Renal cortex interstitium (tissue), 11 donors: ENCODE measurements at regions not wholly inside any gene's neighbourhood (a gene's known extent, or its start where the extent isn't known, plus 50 kb on each side); places are given as distances from the start of the nearest gene placed in this dataset.
A peak's percentile ranks its signal among the peaks of the same experiment; 100 is the strongest.
"Not testable (repeated sequence)": the region's sequence is repeated elsewhere in the genome, so short reads cannot be mapped to it uniquely, and the experiment has no call there.

Source experiments
- DNase-seq, 11 donors: peaks; one replicate each; pipeline ENCODE4 v3.0.0-alpha.2; 2013; ENCODE audit warnings: low read depth in 9 of 11, low spot score in 4 of 11; ENCODE audit errors: extremely low read depth in 1 of 11

DNA sequence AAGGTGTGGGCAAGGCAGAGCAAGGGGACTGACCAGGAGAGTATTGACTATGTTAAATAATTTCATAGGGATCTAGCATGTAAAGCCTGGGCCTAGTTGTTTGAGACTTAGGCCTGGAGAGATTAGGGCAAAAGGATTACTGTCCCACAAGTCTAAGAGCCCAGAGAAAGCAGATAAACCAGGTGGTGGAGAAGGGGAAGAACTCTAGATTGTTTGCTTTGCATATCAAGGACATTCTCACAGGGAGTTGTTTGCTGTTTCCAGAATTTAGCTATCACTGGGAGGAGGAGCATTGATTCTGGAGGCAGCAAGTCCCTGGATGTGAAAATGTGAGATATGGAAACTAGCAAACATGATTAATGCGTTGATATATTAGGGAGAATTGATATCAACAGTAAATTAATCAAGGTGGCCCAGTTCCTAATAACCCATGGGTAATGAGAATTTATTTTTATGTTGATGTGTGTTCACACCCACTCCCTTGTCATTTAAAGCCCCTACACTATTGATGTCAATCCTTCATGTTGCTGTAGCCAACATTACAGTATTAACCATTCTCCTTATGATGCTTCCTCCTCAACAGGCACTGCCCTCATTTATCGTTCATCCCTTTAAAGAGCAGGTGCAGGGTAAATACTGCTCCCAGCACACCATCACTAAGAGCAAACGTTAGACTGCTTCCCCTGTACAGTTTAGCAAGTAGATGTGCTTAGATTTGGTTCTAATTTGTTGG is 1666.7 kb upstream of the FLRT2 start:
- DNase-seq, result no peak

GRCh38 chr14:83864106-83864505 is 1665.8 kb upstream of the FLRT2 start:
- no peak for DNase-seq

- DNase-seq, result no peak
Observed at GRCh38 chr14:83867566-83868225, 1662.2 kb upstream of the FLRT2 start.

DNA sequence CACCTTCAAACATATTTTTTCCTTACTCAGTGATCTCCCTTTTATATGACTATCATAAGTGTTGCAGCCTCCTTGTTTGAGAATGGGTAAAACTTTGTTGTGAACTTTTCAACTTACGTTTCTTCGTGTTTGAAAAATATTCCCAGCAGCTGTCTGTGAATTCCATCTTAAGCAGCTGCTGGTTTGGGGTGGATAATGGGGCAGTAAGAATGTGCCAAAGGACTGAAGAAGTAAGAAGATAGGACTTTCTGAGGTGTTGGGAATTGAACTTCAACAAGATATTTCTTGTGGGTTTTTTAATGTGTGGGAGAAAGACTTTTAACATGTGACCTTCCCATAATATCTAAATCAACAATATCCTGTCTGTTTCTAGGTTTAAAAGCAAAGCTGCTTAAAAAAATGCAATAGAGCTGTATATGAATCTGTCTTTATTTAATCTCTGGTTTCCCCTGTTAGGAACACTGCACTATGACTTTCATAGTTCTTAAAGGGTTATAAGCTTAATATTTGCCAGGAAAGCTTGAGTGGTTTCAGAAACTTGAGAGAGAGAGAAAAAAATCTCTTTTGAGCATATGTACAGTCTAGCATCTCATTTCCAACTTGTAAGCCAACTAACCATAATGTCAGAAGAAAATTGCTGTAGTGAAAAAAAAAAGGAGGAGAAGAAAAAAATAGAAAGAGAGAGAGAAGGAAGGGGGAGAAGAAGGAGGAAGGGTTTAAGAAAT is 1659.2 kb upstream of the FLRT2 start:
- no peak for DNase-seq

GRCh38 chr14:83873669-83874068 is 1656.3 kb upstream of the FLRT2 start:
- no peak for DNase-seq

GRCh38 chr14:83874662-83875061 is 1655.3 kb upstream of the FLRT2 start:
- DNase-seq, result no peak

GRCh38 chr14:83883732-83884131 is 1646.2 kb upstream of the FLRT2 start:
- no peak for DNase-seq

DNA sequence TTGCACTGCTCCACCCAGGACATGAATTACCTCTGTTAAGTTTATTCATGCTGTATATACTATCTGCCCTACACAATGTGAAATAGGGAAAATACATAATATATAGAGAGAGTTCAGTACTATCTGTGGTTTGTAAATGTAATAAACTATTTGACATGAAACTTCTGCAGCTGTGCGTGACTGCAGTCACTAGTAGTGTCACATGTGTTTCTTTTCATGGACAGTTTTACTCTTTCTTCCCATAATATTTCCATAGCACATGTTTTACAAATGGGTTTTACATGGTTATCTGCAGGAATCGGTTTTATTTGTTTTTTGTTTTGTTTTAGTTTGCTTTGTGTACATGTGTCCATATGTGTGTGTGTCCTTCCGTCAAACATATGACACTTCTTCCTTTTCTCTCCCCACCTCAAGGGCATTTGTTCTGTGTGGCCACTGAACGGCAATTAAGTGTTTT is 1644.1 kb upstream of the FLRT2 start:
- DNase-seq, result peak in 7 of 11 donors; percentile 37 to 64 (median 53)

- DNase-seq, result no peak
Observed at GRCh38 chr14:83887866-83888265, 1642.1 kb upstream of the FLRT2 start.

DNA sequence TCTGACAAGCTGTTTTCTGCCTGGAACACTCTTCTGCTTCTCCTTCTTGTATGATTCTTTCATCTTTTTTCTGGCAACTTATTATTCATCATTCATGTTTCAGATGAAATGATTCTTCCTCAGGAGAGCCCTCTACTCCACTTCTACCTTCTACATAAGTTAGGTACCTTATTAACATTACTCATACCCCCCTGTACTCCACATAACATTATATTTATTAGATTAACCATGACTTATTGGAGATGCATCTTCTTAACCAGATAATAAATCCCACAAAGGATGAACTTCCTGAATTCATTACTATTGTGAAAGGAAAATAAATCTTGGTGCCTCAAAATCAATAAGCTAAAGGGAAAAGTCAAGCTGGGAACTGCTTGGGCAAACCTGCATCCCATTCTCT is 1636.5 kb upstream of the FLRT2 start:
- no peak for DNase-seq

DNA sequence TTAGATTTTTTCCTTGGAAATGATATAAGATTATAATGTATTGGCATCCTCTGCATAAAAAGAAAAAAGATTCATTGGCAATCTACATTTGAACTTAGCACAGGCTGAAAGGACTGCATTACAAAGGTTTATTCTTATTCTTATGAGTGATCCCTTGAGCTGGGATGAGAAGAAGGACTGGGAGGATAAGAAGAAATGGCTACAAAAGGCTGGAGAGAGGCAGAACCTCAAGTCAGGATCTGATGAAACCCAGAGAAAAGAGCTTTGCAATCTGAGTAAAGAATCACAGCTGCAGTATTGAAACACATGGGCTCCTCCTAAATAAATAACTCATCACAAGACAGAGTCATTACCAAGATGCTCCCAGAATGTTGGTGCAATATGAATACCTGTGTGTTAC is 1635.4 kb upstream of the FLRT2 start:
- DNase-seq, result no peak

GRCh38 chr14:83898558-83898957 is 1631.4 kb upstream of the FLRT2 start:
- DNase-seq, result not testable (repeated sequence)

GRCh38 chr14:83899706-83900105 is 1630.2 kb upstream of the FLRT2 start:
- DNase-seq, result no peak

- no peak for DNase-seq
Observed at GRCh38 chr14:83905157-83905556, 1624.8 kb upstream of the FLRT2 start.

- DNase-seq, result no peak
Observed at GRCh38 chr14:83908419-83908818, 1621.5 kb upstream of the FLRT2 start.

GRCh38 chr14:83909507-83909906 is 1620.4 kb upstream of the FLRT2 start:
- no peak for DNase-seq

DNA sequence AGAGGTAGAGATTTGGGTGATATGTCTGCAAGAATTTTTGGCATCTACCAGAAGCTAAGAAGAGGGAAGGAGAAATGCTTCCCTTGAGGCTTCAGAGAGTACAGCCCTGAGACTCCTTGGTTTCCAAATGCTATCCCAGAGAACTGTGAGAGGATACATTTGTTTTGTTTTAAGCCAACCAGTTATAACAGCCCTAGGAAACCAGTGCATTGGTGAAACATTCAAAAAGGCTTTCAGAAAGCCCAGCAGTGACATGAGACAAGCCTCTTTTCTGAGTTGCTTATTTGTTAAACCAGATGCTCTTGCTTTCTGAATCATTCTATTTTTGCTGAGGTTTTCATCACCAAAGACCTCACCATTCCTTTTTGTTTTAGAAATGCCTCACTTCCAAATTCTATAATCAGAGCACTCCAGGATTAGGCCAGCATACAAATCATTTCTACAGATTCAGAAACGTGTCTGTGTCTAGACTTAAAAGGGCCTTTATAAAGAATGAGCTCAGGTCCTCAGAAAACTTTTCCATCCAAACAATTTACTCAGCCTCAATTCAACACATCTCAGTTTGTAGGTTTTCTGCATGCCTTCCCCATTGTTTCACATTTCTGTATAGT is 1617.8 kb upstream of the FLRT2 start:
- DNase-seq, result no peak

GRCh38 chr14:83913476-83913875 is 1616.5 kb upstream of the FLRT2 start:
- DNase-seq, result no peak

DNA sequence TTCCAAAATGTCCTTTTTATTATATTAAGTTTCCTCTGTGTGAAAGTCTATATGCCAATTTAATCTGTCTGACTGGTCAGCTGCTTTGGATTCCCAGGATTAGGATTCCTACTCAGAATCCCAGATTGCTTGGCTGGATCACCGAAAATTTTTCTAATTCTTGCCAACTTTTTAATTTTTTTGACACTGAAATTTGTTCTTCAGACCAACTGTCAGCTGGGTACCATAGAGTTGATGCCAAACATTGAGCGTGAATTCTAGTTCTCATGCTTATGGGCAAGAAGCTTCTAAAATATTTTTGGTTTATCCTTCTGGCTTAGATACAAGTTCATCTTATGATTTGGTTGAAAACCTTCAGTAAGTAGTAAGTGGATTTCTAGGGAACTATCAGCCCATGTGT is 1611.4 kb upstream of the FLRT2 start:
- DNase-seq, result no peak

GRCh38 chr14:83919675-83920074 is 1610.3 kb upstream of the FLRT2 start:
- DNase-seq, result not testable (repeated sequence)
